Stimulated activated CD4-positive, alpha-beta T cell treated with anti-CD3 and anti-CD28 coated beads, Interleukin-1b, Interleukin-23, amount 100 ng/mL, for 24 hours (primary cell): ENCODE measurements at regions not wholly inside any gene's neighbourhood (a gene's known extent, or its start where the extent isn't known, plus 50 kb on each side); places are given as distances from the start of the nearest gene placed in this dataset.

Source experiments
- DNase-seq, 4 experiments: peaks; one replicate each; pipeline ENCODE4 v3.0.0-alpha.2; 2020; ENCODE audit warnings: low read depth in 4 of 4, low spot score in 1 of 4

DNA sequence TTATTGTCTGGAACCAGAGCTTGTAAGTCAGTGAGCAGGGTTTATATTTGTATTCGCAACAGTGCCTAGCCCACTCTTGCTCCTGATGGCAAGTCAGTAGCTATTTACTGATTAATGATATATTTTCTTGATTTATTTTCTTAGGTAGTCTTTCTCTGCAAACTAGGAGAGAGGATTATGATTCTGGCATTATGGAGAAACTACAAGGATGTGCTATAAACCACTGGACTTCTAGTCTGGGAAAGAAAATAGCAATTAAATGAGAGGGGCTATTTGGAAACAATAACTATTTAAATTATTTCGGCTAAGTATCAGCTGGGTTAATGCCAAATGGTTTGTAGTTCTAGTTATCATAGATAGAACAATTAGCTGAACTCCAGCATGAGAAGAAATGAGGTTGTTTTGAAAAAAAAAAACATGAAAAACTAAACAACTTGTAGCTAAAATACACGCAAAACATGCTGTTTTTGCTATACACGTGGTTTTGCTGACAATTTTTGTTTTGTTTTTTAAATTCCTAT, 304.9 kb upstream of the TCF21 start:
- no peak for DNase-seq

DNA sequence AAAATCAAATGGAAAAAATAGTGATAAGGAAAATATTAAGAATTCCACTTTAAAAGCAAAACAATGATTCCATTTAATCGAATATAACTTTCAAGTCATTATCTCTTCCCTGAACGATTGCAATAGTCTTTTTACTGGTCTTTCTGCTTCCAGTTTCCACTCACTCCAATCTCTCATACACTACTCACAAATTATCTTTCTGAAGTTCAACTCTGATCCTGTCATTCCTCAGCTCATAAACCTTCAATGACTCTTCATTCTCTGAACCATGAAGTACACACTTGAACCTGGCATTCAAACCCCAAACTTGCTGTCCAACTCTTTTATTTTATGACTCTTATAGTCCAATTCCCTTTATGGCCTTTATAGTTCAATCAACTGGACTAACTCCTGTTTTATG, 304.1 kb upstream of the TCF21 start:
- no peak for DNase-seq

DNA sequence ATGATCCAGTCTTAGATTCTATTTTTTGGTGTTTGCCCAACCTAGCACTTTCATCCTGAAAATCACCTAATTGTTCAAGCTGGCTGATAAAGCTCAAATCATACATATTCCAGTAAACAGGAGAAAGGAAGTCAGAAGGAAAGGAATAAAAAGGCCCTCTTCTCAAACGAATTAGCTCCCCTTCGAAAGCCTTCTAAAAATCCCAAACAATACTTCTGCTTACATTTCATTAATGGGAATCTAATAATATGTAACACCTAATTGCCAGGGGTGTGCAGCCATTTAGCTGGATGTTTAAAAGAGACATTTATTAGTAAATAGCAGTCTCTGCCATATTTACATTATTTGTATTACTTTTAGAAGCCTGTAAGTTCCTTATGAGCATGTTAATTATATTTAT, 302.9 kb upstream of the TCF21 start:
- no peak for DNase-seq

DNA sequence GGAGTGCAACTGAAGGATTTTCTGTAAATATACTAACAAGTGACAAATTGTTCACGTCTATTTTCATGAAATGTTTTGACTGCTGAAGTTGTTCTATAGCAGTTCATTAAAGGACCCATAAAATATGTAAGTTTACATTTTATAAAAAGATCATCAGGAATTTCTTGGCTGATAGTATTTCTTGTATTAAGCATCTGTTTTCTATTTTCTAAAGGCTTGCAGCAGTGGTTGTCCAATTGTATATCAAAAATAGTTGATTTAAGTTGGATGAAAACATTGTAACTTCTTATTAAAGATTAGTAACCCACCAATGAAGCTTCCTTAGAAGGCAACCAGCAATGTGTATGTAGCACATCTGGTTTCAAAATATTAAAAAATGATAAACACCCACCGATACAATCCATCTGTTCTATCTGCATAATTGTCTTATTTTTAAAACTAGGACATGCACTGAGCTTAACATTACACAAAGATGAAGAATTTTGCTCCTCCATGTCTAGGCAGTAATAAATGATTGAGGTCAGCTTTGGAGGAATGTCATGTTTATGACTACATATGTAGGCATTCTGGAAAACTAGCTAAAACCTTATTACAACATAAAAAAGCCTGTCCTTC, 301.3 kb upstream of the TCF21 start:
- DNase-seq: no peak

DNA sequence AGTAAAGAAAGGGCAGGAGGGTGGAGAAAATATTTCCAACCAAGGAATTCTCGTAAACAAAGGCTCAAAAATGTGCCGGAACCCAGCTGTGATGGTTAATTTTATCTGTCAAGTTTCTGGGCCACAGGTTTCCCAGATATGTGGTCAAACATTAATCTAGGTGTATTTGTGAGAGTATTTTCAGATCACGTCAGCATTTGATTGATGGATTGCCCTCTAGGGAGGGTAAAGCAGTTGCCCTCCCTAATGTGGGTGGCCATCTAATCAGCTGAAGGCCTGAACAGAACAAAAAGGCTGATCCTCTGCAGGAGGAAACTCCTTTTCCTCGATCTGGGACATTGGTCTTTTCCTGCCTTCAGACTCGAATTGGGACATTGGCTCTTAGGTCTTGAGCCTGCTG, 298.7 kb upstream of the TCF21 start:
- DNase-seq: no peak

DNA sequence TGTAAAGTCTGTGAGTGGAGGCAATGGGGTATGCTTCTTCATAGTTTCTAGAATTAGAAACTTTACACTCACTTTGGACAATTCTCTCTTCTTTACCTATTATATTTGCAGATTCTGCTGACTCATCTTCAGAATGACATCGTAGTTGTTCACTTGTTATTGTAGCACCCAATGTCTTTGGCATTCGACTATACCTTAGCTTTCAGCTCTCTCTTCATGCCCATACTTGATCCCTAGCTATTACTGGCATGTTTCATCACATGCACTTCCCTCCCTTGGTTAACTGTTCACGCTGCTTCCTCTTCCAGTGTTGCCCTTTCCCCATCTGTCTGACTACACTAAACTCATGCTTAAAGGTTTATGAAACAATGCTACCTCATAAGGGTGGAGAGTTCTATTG, 298.1 kb upstream of the TCF21 start:
- no peak for DNase-seq

DNA sequence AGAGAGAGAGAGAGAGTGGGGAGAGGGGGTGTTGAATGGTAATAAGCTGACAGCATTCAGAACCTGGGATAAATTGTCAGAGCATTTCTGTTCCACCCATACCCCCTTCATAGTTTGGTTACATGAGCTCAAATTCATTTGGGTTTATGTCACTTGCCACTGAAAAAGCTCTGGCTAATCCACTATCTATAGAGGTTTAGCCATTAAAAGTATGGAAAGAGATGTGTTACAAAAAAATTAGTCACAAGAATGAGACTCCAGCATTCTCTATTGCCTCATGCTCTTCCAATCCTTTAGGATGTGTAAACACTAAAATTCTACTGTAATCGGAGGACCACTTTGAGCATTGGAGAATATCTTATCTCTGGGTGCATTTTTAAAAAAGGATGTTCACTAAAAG, 297.6 kb upstream of the TCF21 start:
- DNase-seq: no peak

DNA sequence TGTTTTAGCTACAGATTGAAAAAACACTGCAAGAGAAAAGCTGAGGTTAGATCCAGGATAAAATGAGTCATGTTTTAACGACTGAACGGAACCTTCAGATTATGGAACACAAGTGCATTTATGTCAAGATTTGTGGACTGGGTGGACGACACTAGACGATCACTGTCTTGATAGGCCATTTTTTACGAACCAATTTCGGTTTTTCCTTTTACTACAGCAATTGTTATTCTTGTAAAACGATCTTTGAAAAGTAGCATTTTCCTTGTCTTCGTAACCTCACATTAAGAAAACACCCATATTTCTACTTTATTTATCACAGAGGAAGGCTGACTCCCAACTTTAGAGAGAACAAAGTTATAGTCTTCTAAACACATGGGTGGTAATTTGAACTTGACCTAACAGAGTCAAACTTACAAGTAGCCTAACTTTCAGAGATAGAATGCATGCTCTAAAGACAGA, 294.2 kb upstream of the TCF21 start:
- no peak for DNase-seq

DNA sequence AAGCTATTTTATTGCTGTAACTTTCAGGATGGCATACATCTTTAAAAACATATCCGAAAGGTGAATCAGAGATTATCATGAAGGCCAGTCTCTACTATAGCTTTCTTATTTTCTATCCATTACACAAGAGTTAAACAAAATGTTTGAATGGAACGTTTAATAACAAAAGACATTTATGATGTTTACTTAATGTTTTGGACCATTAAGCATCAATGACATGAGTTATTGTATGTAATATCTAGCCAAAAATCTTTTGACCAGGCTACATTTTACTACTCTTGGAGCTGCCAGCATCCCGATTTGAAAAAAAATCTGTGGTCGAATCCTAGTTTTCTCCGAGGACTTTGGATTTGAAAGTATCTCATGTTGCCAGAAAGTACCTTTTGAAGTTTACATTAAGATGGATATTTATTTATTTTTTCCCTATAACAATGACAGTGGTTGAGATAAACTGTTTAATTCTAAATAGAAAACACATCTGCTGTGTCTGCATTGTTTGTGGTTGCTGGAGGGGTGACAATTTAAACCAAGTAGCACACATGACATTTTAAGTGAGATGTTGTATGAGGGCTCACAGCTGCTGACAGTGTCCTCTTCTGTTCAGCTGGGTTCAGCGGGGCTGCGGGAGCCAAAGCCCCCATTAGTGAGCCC, 293.7 kb upstream of the TCF21 start:
- DNase-seq: no peak

DNA sequence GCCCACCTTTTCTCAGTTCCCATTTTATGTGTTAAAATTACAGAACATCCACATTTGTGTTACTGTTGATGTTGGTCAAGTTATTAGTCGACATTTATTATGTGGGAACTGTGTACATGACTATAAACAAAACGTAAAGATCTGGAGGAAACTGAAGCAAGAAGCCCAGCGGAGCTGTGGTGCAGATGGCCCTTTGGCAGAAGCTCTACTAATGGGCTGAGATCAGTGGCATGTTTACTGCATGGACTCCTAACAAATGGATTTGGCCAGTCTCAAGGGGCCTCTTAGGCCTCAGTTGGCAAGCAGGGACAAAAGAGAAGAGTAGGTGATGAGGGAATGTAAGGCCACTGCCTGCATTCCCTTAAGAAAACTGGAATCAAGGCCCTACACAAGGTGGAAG, 282.1 kb upstream of the TCF21 start:
- no peak for DNase-seq

DNA sequence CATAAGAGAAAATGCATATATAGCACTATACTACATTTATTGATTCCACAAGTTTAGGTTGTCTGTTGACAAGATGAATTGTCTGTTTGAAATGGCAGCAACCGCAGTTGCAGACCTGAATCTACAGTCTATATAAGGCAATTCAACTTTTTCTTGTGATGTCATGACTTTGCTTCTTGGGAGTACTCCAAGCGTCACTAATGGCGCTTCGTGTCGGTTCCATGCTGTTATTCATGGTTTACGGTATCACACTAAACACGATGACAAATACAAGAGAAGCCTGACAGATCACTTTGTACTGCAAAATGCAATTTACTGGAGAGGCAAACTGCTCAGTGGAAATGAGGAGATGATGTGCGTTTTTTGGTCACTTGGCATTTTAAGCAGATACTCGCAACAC, 280.3 kb upstream of the TCF21 start:
- DNase-seq: no peak

DNA sequence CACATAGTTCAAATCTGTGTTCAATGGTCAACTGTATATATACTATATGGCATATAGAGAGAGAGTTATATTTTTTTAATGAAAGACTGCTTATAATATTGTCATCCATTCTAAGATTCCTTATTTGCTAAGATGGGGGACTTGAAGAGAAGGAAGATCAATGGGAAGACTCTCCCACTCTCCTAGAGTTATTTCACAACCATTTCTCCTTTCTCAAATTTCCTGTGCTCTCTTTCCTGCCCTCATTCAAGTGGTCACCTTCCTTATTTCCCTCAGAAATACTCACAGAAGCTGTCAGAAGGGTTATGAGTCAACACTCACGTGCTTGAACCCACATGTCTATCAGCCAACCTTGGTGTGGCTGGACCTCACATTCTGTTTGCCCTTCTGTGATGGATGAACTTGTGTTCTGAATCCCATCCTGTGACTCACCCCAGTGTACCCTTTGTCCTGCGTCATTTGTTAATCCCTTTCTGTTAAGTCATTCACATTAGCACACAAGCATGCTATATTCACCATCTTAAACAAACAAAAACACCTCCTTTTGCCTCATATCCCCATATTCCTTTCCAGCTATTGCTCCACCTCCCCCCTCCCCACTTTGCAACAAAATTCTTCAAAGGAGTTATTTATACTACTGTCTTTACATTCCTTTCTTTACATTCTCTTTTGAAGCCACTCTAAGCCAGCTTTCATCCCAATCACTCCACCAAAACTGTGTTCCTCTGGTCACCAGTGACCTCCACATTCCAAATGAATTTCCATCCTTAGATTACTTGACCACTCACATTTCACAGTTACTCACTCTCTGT, 279.3 kb upstream of the TCF21 start:
- DNase-seq: no peak

DNA sequence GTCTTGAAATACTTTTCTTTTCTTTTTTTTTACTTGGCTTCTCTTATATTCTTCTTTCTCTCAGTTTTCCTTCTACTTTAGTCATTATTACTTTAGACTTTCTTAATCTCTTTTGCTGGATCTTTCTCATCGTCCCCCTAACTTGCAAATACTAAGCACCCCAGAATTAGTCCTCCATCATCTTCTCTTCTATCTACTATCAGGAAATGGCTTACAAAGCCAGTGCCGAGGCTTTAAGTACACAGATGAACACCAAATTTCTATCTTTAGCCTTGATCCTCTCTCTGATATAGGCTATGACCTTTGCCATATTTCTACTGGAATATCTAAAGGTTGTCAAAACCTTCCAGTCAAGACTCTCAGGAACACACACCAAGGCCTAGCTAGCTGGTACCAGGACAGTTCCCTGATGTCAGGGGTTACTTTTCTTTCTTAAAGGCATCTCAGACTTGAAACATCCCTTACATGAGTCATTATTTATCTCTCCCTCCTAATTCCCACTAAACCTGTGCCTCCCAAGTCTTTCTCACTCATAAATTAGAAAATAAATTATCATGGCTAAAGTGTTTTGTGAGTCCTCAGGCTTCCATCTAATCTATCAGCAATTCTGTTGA, 278.6 kb upstream of the TCF21 start:
- no peak for DNase-seq

DNA sequence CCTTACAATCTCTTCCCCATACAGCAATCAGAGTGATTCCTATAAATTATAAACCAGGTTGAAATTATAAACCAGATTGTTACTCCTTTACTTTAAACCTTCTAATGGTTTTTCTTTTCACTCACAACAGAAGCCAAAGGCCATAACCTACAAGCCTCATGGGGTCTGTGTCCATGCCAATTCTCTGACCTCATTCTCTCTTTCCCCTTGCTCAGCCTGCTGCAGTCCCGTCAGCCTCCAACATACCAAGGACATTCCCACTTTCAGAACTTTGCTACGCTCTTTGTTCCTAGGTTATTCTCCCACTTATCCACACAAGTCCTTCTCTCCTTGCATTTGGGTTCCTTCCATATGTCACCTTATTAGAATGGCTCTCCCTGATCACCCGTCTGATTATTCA, 277.9 kb upstream of the TCF21 start:
- DNase-seq: no peak

DNA sequence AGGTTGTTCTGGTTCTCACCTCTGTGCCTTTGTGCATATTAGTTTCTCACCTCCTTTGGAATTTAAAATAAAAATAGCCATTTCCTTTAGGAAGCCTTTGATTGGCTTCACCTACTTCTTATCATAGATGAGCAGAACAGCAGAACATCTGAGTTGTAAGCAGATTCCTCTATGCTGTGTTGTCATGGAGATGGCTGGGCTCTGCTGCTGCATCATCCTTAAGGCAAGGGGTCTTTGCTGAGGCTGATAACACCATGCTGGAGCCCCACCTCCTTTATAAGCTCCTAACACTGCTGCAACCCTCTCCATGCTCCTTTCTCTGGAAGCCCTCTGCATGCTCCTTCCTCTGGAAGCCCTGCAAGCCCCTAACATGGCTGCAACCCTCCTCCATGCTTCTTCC, 276.5 kb upstream of the TCF21 start:
- DNase-seq: no peak

DNA sequence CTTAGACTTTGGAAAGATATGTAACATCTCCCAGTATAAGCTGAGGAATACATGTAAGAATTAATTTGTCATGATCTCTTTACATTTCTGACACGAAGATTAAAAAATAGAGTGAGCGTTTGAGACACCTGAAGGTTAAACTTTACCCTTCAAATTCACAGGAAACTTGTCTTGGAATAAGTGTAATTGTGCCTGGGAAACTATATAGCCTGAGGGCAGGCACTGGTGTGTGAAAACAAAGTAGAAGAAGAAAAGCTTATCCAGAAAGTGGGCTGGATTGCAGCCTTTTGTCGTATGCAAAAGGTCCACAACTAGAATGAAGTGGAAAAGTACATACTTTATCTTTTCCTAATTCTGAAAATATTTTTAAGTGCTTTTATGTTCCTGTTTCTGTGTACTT, 275.7 kb upstream of the TCF21 start:
- DNase-seq: no peak

DNA sequence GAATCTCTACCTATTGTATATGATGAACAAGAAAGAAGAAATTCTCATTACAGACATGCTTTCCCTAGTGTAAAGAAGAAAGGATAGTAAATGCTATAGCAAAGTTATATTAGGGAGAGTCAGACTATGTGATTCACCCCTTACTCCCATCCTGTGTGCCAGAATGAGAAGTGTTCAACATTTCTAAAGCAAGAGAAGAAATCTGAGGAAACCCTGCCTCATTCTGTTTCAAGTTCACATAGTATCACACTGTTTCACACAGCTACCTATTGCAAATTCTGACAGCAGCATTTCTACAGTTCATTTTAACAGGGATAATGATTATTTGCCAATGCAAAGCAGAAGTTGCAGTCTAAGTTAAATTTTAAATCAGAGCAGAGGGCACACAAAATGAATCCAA, 267.2 kb upstream of the TCF21 start:
- DNase-seq: no peak

DNA sequence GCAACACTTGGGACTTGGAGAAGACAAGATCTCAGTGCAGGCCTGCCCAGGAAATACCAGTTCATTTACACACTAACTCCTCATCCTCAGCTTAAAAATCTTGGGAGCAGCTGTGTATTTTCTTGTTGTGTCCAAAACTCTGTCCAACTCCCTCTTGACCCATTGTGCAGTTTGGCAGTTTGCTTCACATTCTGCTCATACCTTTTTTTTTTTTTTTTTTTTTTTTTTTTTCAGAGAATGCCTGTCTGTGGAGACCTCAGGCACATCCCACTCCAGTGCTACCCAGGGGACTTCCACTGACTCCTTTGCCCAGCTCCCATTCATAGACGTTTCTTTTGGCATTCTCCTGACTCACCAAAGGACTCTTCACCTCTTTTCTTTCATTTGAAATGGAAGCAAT, 265.8 kb upstream of the TCF21 start:
- DNase-seq: no peak

DNA sequence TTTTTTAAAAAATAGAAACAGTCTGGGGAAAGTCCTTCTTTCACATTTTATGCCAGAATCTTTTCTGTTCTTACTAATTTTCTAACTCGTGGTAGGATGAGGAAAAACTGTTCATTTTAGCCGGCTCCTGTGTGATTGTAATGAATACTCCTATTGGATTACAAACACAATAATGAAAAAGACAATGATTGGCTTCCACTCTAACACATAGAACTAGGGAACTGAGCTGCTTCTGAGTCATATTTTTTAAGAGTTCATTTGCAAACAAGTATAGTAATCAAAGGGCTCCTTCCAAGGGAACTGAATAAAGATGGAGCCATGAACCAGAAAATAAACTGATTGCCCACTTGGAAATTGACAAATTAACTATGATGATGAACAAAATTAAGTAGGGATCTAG, 265.3 kb upstream of the TCF21 start:
- no peak for DNase-seq

DNA sequence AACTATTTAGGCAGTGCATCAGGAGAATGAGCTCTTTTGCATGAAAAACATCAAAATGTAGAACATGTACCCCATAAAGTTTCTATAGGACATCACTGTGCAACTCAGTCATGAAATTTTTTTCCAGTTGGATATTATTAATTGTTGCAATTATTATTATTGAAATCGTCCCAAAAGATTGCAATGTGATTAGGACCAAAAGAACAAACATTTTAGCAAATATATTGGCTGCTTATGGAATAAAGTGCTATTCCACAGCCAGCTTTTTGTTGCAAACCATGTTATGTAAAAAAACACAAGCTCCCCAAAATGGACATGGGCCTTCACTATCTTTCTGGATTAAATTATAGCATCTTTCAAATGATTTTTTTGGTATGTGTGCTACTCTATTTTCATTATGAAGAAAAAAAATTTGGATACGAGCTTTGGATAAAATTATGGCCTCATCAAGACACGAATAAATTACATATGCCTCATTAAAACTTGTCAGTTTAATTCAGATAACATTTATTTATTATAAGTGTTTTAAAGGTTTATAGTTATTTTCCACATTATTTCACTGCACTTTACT, 262.7 kb upstream of the TCF21 start:
- no peak for DNase-seq

DNA sequence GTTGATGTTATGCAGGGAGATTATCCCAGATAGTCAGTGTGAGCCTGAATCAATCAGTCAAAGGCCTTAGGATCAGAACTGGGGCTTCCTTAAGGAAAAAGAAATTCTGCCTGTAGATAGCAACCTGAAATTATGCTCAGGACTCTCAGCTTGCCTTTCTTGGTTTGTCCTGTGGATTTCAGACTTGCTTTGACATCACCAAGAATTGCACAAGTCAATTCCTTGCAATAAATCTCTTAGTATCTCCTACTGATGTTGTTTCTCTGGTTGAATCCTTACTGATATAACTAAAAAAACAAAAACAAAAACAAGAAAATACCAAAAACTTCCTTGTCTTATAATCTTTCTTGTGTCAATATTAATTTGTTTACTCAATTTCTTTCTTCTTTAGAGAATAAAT, 258.9 kb upstream of the TCF21 start:
- DNase-seq: no peak

DNA sequence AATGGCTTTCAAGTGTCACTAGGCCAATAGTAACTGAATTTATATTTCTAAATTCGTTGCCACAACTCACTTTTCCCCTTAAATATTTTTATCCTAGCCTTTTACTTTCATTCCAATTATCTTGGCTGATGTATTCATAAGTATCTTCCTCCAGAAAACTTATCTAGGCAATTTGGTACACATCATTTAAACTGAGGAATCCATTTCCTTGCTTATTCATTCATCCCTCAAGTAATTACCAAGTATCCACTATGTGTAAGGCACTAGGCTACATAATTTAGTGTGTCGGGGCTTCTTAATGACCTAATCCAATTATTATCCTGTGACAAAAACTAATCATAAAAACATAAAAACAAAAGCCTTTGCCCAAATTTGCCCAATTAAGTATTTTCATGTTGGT, 258.3 kb upstream of the TCF21 start:
- DNase-seq: no peak
